Activated CD8-positive, alpha-beta T cell treated with anti-CD3 and anti-CD28 coated beads, Interleukin-2, amount 10 ng/mL, durations not matched to agents 7 days and 5 days (primary cell): ENCODE measurements at regions not wholly inside any gene's neighbourhood (a gene's known extent, or its start where the extent isn't known, plus 50 kb on each side); places are given as distances from the start of the nearest gene placed in this dataset.
"Not testable (repeated sequence)": the region's sequence is repeated elsewhere in the genome, so short reads cannot be mapped to it uniquely, and the experiment has no call there.

ENCODE experiments used
- ATAC-seq: fragments of 150-1000 bp; cut with Tn5 transposase; one replicate; pipeline ENCODE4 v1.10.0; 2021; ENCODE audit warnings: moderate library complexity
- CTCF ChIA-PET: fragments of 350-600 bp; sonication (Branson Sonifier 250); formaldehyde crosslinking; loops from one replicate; lab custom pipeline; 2021; ENCODE audit warnings: antibody characterized with exemption; lab: Charles Lee
- POLR2A ChIA-PET: fragments of 350-600 bp; sonication (Branson Sonifier 250); formaldehyde crosslinking; loops from one replicate; lab custom pipeline; 2021; ENCODE audit warnings: antibody characterized with exemption; lab: Charles Lee
- DNase-seq: peaks from one replicate; pipeline ENCODE4 v3.0.0-alpha.2; 2020
- H3K27ac Mint-ChIP-seq: one replicate; pipeline ENCODE4 v1.8.0; 2021; ENCODE audit warnings: mild to moderate bottlenecking, mixed read lengths
- H3K27me3 Mint-ChIP-seq: one replicate; pipeline ENCODE4 v1.8.0; 2021; ENCODE audit warnings: low read depth, mixed read lengths
- H3K36me3 Mint-ChIP-seq: one replicate; pipeline ENCODE4 v1.8.0; 2021; ENCODE audit warnings: low read depth, mixed read lengths
- H3K4me1 Mint-ChIP-seq: one replicate; pipeline ENCODE4 v1.8.0; 2021; ENCODE audit warnings: low read depth, mixed read lengths
- H3K4me3 Mint-ChIP-seq: one replicate; pipeline ENCODE4 v1.8.0; 2021; ENCODE audit warnings: mild to moderate bottlenecking, mixed read lengths
- H3K9me3 Mint-ChIP-seq: one replicate; pipeline ENCODE4 v1.8.0; 2022; ENCODE audit warnings: mixed read lengths; ENCODE audit not compliant: insufficient read depth

- CTCF ChIA-PET: no interaction called here
- Mint-ChIP-seq H3K27ac (no peak overlapping the region), H3K4me1 (no peaks in the 10 kb centered on the region), H3K9me3 (no peaks in the 10 kb centered on the region), H3K4me3 (no peak overlapping the region), H3K27me3 (no peaks in the 10 kb centered on the region), H3K36me3 (no peaks in the 10 kb centered on the region)
- DNase-seq (no peak), ATAC-seq (no peak)
- POLR2A ChIA-PET: no interaction called here
Measured at GRCh38 chr6:81308577-81309279, 443.8 kb downstream of the TENT5A start.

- Mint-ChIP-seq H3K36me3 (no peaks in the 10 kb centered on the region), H3K4me1 (no peaks in the 10 kb centered on the region), H3K27me3 (no peaks in the 10 kb centered on the region), H3K4me3 (no peak overlapping the region), H3K27ac (no peak overlapping the region), H3K9me3 (no peaks in the 10 kb centered on the region)
- ChIA-PET POLR2A (no interaction called here), CTCF (no interaction called here)
- DNase-seq (no peak), ATAC-seq (no peak)
Measured at GRCh38 chr6:81307651-81308214, 444.7 kb downstream of the TENT5A start.

- DNase-seq (no peak), ATAC-seq (no peak)
- Mint-ChIP-seq H3K9me3 (no peaks in the 10 kb centered on the region), H3K27ac (no peak overlapping the region), H3K27me3 (no peaks in the 10 kb centered on the region), H3K4me1 (no peaks in the 10 kb centered on the region), H3K4me3 (no peak overlapping the region), H3K36me3 (no peaks in the 10 kb centered on the region)
- POLR2A ChIA-PET: no interaction called here
- CTCF ChIA-PET: no interaction called here
Measured at GRCh38 chr6:81304466-81304865, 448.0 kb downstream of the TENT5A start.

GRCh38 chr6:81300961-81301360 is 451.5 kb downstream of the TENT5A start:
- Mint-ChIP-seq H3K9me3 (no peaks in the 10 kb centered on the region), H3K27me3 (no peaks in the 10 kb centered on the region), H3K36me3 (no peaks in the 10 kb centered on the region), H3K4me3 (no peak overlapping the region), H3K4me1 (no peaks in the 10 kb centered on the region), H3K27ac (no peak overlapping the region)
- no peak for ATAC-seq
- CTCF ChIA-PET: no interaction called here
- DNase-seq: no peak
- POLR2A ChIA-PET: no interaction called here

GRCh38 chr6:81298751-81299150 is 453.7 kb downstream of the TENT5A start:
- ChIA-PET CTCF (no interaction called here), POLR2A (no interaction called here)
- no peaks in the 10 kb centered on the region for H3K9me3 Mint-ChIP-seq
- no peaks in the 10 kb centered on the region for H3K36me3 Mint-ChIP-seq
- DNase-seq (no peak), ATAC-seq (no peak)
- no peaks in the 10 kb centered on the region for H3K27me3 Mint-ChIP-seq
- H3K4me3 Mint-ChIP-seq: no peak overlapping the region
- H3K4me1 Mint-ChIP-seq: no peaks in the 10 kb centered on the region
- no peak overlapping the region for H3K27ac Mint-ChIP-seq

- H3K4me1 Mint-ChIP-seq: no peaks in the 10 kb centered on the region
- DNase-seq (no peak), ATAC-seq (no peak)
- ChIA-PET CTCF (no interaction called here), POLR2A (no interaction called here)
- H3K27me3 Mint-ChIP-seq: no peaks in the 10 kb centered on the region
- no peaks in the 10 kb centered on the region for H3K9me3 Mint-ChIP-seq
- no peak overlapping the region for H3K27ac Mint-ChIP-seq
- no peak overlapping the region for H3K4me3 Mint-ChIP-seq
- H3K36me3 Mint-ChIP-seq: no peaks in the 10 kb centered on the region
Measured at GRCh38 chr6:81295310-81295709, 457.2 kb downstream of the TENT5A start.

GRCh38 chr6:81293896-81294295 is 458.6 kb downstream of the TENT5A start:
- H3K4me3 Mint-ChIP-seq: no peak overlapping the region
- ATAC-seq (no peak), DNase-seq (no peak)
- no peak overlapping the region for H3K27ac Mint-ChIP-seq
- H3K9me3 Mint-ChIP-seq: no peaks in the 10 kb centered on the region
- ChIA-PET POLR2A (no interaction called here), CTCF (no interaction called here)
- no peaks in the 10 kb centered on the region for H3K36me3 Mint-ChIP-seq
- H3K27me3 Mint-ChIP-seq: no peaks in the 10 kb centered on the region
- no peaks in the 10 kb centered on the region for H3K4me1 Mint-ChIP-seq

GRCh38 chr6:81289229-81289628 is 463.3 kb downstream of the TENT5A start:
- ATAC-seq (no peak), DNase-seq (no peak)
- no peaks in the 10 kb centered on the region for H3K4me1 Mint-ChIP-seq
- no peaks in the 10 kb centered on the region for H3K36me3 Mint-ChIP-seq
- no peaks in the 10 kb centered on the region for H3K27me3 Mint-ChIP-seq
- ChIA-PET POLR2A (no interaction called here), CTCF (no interaction called here)
- no peak overlapping the region for H3K4me3 Mint-ChIP-seq
- H3K9me3 Mint-ChIP-seq: no peaks in the 10 kb centered on the region
- H3K27ac Mint-ChIP-seq: no peak overlapping the region

- ChIA-PET POLR2A (no interaction called here), CTCF (no interaction called here)
- Mint-ChIP-seq H3K4me1 (no peaks in the 10 kb centered on the region), H3K9me3 (no peaks in the 10 kb centered on the region), H3K36me3 (no peaks in the 10 kb centered on the region), H3K4me3 (no peak overlapping the region), H3K27ac (no peak overlapping the region), H3K27me3 (no peaks in the 10 kb centered on the region)
- no peak for ATAC-seq
- no peak for DNase-seq
Measured at GRCh38 chr6:81265106-81265505, 487.4 kb downstream of the TENT5A start.

- no peaks in the 10 kb centered on the region for H3K9me3 Mint-ChIP-seq
- POLR2A ChIA-PET: no interaction called here
- ATAC-seq (no peak), DNase-seq (no peak)
- CTCF ChIA-PET: no interaction called here
- no peaks in the 10 kb centered on the region for H3K27me3 Mint-ChIP-seq
- H3K4me1 Mint-ChIP-seq: no peaks in the 10 kb centered on the region
- no peaks in the 10 kb centered on the region for H3K36me3 Mint-ChIP-seq
- no peak overlapping the region for H3K4me3 Mint-ChIP-seq
- H3K27ac Mint-ChIP-seq: no peak overlapping the region
Measured at GRCh38 chr6:81263531-81264168, 488.8 kb downstream of the TENT5A start.

GRCh38 chr6:81262656-81263055 is 489.8 kb downstream of the TENT5A start:
- H3K4me1 Mint-ChIP-seq: no peaks in the 10 kb centered on the region
- no peaks in the 10 kb centered on the region for H3K36me3 Mint-ChIP-seq
- ChIA-PET CTCF (no interaction called here), POLR2A (no interaction called here)
- no peak for ATAC-seq
- DNase-seq: no peak
- H3K4me3 Mint-ChIP-seq: no peak overlapping the region
- H3K27me3 Mint-ChIP-seq: no peaks in the 10 kb centered on the region
- no peaks in the 10 kb centered on the region for H3K9me3 Mint-ChIP-seq
- no peak overlapping the region for H3K27ac Mint-ChIP-seq

- POLR2A ChIA-PET, H3K27me3 Mint-ChIP-seq, DNase-seq, H3K4me1 Mint-ChIP-seq, H3K4me3 Mint-ChIP-seq, CTCF ChIA-PET, ATAC-seq, H3K27ac Mint-ChIP-seq, H3K36me3 Mint-ChIP-seq: not testable (repeated sequence)
- peaks cover 26% of the 10 kb centered on the region for H3K9me3 Mint-ChIP-seq
Measured at GRCh38 chr6:81256223-81256622, 496.3 kb downstream of the TENT5A start.
